ENCODE measurements at regions not wholly inside any gene's neighbourhood (a gene's known extent, or its start where the extent isn't known, plus 50 kb on each side); places are given as distances from the start of the nearest gene placed in this dataset.
"Not testable (repeated sequence)": the region's sequence is repeated elsewhere in the genome, so short reads cannot be mapped to it uniquely, and the experiment has no call there.

- H3K4me3 ChIP-seq (replicated peaks in 1 of 3; ENCODE audit: insufficient read depth in 1 of 3, low read depth in 1 of 3, low read length in 3 of 3) = no peak overlapping the region
- no peaks in the 10 kb centered on the region for H3K27me3 ChIP-seq (ENCODE audit: control insufficient read depth in 2 of 2, insufficient read depth in 2 of 2, low read length in 2 of 2)
- ChIA-PET POLR2A (no interaction called here), CTCF (no interaction called here)
- H3K9me1 ChIP-seq (replicated peaks; ENCODE audit: control insufficient read depth, extremely low read depth, insufficient read depth, low read length) = no peaks in the 10 kb centered on the region
- no peaks in the 10 kb centered on the region for H3K9me3 ChIP-seq (replicated peaks; ENCODE audit: control insufficient read depth, insufficient read depth, low read length)
- no peak overlapping the region for H3K9ac ChIP-seq (replicated peaks; ENCODE audit: extremely low read depth, insufficient read depth, low read length)
- no peak overlapping the region for H3K4me2 ChIP-seq (ENCODE audit: insufficient read depth, low read length)
- FAIRE-seq (no peak), DNase-seq (ENCODE audit: low read depth, low spot score) (no peak)
- no peaks in the 10 kb centered on the region for H4K20me1 ChIP-seq (replicated peaks; ENCODE audit: control insufficient read depth, extremely low read depth, insufficient read depth, low read length)
- no peaks in the 10 kb centered on the region for H3K4me1 ChIP-seq (ENCODE audit: control insufficient read depth, extremely low read depth, insufficient read depth, low read length)
- dilution Hi-C loops (cut with MboI; ENCODE audit: extremely low pct_ligation_motif_present, low sequenced_read_pairs) (no loop called here), intact Hi-C loops (cut with micrococcal nuclease) (no loop called here)
- BruUV-seq (replicated peaks) = no TSS peak
- no peak for TF ChIP-seq JUN (IDR thresholded peaks at IDR 0.05; ENCODE audit: borderline replicate concordance, insufficient read depth, insufficient read length, low read depth)
- no peak for TF ChIP-seq GATA2 (IDR thresholded peaks at IDR 0.05; ENCODE audit: insufficient read depth, insufficient read length, low read depth, low read length)
- no peak for TF ChIP-seq POLR2AphosphoS5 (IDR thresholded peaks at IDR 0.05; ENCODE audit: insufficient read depth, low read depth, low read length)
- TF ChIP-seq POLR2A (IDR thresholded peaks at IDR 0.05; ENCODE audit: low read depth, low read length) = no peak
- no peaks in the 10 kb centered on the region for H3K36me3 ChIP-seq (ENCODE audit: control insufficient read depth in 2 of 2, extremely low read depth in 1 of 2, insufficient read depth in 2 of 2, low read length in 2 of 2)
- no peaks in the 10 kb centered on the region for H3K79me2 ChIP-seq (ENCODE audit: control insufficient read depth, insufficient read depth, low read length)
- H2AFZ ChIP-seq (ENCODE audit: low read depth, low read length) = no peak overlapping the region
- H3K27ac ChIP-seq (ENCODE audit: insufficient read depth, low read depth, low read length) = no peak overlapping the region
Measured at GRCh38 chr1:147050654-147051053, 112.5 kb downstream of the NBPF12 start.

GRCh38 chr1:147046863-147047394 lies 108.8 kb downstream of the NBPF12 start:
- H4K20me1 ChIP-seq (replicated peaks; ENCODE audit: control insufficient read depth, extremely low read depth, insufficient read depth, low read length); H3K79me2 ChIP-seq (ENCODE audit: control insufficient read depth, insufficient read depth, low read length); H3K27ac ChIP-seq (ENCODE audit: insufficient read depth, low read depth, low read length); H3K9me1 ChIP-seq (replicated peaks; ENCODE audit: control insufficient read depth, extremely low read depth, insufficient read depth, low read length); H2AFZ ChIP-seq (ENCODE audit: low read depth, low read length); intact Hi-C loops (cut with micrococcal nuclease); H3K4me3 ChIP-seq (replicated peaks in 1 of 3; ENCODE audit: insufficient read depth in 1 of 3, low read depth in 1 of 3, low read length in 3 of 3); H3K4me2 ChIP-seq (ENCODE audit: insufficient read depth, low read length); POLR2A ChIA-PET; CTCF ChIA-PET; BruUV-seq (replicated peaks); H3K9ac ChIP-seq (replicated peaks; ENCODE audit: extremely low read depth, insufficient read depth, low read length); H3K9me3 ChIP-seq (replicated peaks; ENCODE audit: control insufficient read depth, insufficient read depth, low read length); H3K4me1 ChIP-seq (ENCODE audit: control insufficient read depth, extremely low read depth, insufficient read depth, low read length); H3K36me3 ChIP-seq (ENCODE audit: control insufficient read depth in 2 of 2, extremely low read depth in 1 of 2, insufficient read depth in 2 of 2, low read length in 2 of 2); DNase-seq (ENCODE audit: low read depth, low spot score); dilution Hi-C loops (cut with MboI; ENCODE audit: extremely low pct_ligation_motif_present, low sequenced_read_pairs); H3K27me3 ChIP-seq (ENCODE audit: control insufficient read depth in 2 of 2, insufficient read depth in 2 of 2, low read length in 2 of 2): not testable (repeated sequence)
- peak; percentile 97 for FAIRE-seq
